Thyroid gland (tissue), 4 donors: ENCODE measurements at regions not wholly inside any gene's neighbourhood (a gene's known extent, or its start where the extent isn't known, plus 50 kb on each side); places are given as distances from the start of the nearest gene placed in this dataset. TPM values are rescaled to one million over a fixed set of nuclear protein-coding genes. Genes with fewer than 3 reads are reported as not detected.
"Not testable (repeated sequence)": the region's sequence is repeated elsewhere in the genome, so short reads cannot be mapped to it uniquely, and the experiment has no call there.

Source experiments
- DNase-seq, 2 donors: peaks; one replicate each; pipeline ENCODE4 v3.0.0-alpha.2; 2019
- H3K27ac ChIP-seq, 3 donors: fragments of 200-600 bp; sonication (generic); 1 replicate in 2 of 3; 2 replicates in 1 of 3; pipeline ENCODE4 v1.5.1; 2016 to 2019; ENCODE audit warnings: mild to moderate bottlenecking in 1 of 3, moderate library complexity in 1 of 3
- H3K27me3 ChIP-seq: fragments of 200-600 bp; sonication (generic); one replicate; pipeline ENCODE4 v1.5.1; 2019
- H3K36me3 ChIP-seq, 2 donors: fragments of 200-600 bp; sonication (generic); one replicate each; pipeline ENCODE4 v1.5.1; 2016 to 2019
- H3K4me1 ChIP-seq, 2 donors: fragments of 200-600 bp; sonication (generic); one replicate each; pipeline ENCODE4 v1.5.1; 2017 to 2019
- H3K4me3 ChIP-seq, 3 donors: fragments of 200-600 bp; sonication (generic); replicated peaks in 1 of 3; 1 replicate in 2 of 3; 2 replicates in 1 of 3; pipeline ENCODE4 v1.5.1; 2016; ENCODE audit warnings: mild to moderate bottlenecking in 1 of 3
- H3K9me3 ChIP-seq: fragments of 200-600 bp; sonication (generic); one replicate; pipeline ENCODE4 v1.5.1; 2017
- POLR2A ChIP-seq, 2 donors: fragments of 450-650 bp; IDR thresholded peaks; one replicate each; pipeline ENCODE4 v1.6.1; 2017; ENCODE audit warnings: antibody characterized with exemption in 2 of 2, mild to moderate bottlenecking in 2 of 2, moderate library complexity in 1 of 2
- WGBS, 2 donors: methylation state at CpG; one replicate each; pipeline ENCODE4 v1.1.5; 2017; 5-methylcytosine and 5-hydroxymethylcytosine counted together
- intact Hi-C: fragments of 100-400 bp; cut with DNase I; formaldehyde crosslinking; loops from one replicate; pipeline ENCODE4 v1.15.1; 2023
- microRNA-seq: library from miRNA; unstranded; fragments of <30 nt; microRNA quantifications from one replicate; pipeline ENCODE4, GENCODE V29; 2016
- small RNA-seq: library from RNA; depleted of rRNA; stranded (forward); fragments of <200 nt; gene quantifications from one replicate; pipeline ENCODE3, GENCODE V24; 2016
- TF ChIP-seq, protein P1 (sequence below), 6 experiments: fragments of 200-600 bp in 3 of 6; fragments of 450-650 bp in 3 of 6; sonication (generic) in 3 of 6; IDR thresholded peaks; one replicate each; pipeline ENCODE4 v1.5.1; 2016 to 2019; ENCODE audit warnings: antibody characterized with exemption in 6 of 6, mild to moderate bottlenecking in 2 of 6, inconsistent platforms in 1 of 6, moderate library complexity in 1 of 6

DNA sequence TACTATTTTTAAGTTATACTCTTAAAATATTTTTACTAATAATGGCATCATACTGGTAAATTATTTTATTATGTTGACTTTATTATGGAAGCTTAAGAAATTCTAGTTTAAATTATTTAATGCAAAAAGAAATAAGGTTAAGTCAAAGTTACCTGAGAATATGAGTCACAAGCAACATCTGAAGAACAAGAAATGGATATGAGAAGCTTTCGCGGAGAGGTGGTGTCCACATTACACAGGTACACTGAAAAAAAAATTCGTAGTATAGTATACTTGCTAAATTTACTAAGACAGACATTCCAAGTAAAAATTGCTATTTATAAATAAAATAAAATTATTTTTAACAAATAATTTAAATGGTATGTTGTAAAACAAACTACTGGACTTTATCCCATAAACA lies 143.8 kb downstream of the AVL9 start:
- no peak for DNase-seq
- intact Hi-C loops, result no loop called here
- WGBS, 2 donors, result 91 to 97% methylated on average over 3 of the region's 3 CpGs

DNA sequence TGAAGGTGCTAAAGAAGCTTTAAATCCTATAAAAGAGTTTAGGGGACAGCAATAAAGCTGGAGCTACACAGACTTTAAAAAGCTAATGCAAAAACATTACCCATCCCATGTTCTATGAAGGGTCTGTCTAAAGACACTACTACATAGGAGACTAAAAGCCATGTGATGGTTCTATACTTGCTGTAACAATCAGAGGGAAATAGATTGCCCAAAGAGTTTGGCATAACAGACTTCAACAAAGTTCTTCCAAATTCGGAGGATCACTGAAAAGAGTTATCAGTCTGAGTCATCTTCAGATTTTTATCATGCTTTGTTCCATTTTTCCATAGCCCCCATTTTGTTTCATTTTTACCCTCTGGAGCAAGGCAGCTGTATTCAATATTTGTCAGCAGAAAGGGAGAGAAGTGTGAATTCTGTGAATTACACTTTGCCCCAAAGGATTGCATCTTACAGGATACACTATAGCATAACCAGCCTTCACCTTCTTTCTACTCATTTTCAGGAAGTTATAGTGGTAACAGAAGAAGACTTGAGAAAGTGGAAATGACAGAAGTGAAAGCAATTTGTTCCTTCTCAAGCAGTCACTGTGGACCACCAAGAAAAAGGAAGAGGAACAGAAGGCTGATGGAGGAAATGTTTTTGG lies 143.3 kb downstream of the AVL9 start:
- DNase-seq, H3K36me3 ChIP-seq, H3K9me3 ChIP-seq, H3K4me3 ChIP-seq, H3K4me1 ChIP-seq, H3K27ac ChIP-seq, H3K27me3 ChIP-seq, intact Hi-C loops: not testable (repeated sequence)
- 82 to 88% methylated on average over 1 of the region's 1 CpG for WGBS, 2 donors

More for the DNA sequence above, 143.8 kb downstream of the AVL9 start:
- no peaks in the 10 kb centered on the region for H3K4me1 ChIP-seq
- TF ChIP-seq, protein P1, sequence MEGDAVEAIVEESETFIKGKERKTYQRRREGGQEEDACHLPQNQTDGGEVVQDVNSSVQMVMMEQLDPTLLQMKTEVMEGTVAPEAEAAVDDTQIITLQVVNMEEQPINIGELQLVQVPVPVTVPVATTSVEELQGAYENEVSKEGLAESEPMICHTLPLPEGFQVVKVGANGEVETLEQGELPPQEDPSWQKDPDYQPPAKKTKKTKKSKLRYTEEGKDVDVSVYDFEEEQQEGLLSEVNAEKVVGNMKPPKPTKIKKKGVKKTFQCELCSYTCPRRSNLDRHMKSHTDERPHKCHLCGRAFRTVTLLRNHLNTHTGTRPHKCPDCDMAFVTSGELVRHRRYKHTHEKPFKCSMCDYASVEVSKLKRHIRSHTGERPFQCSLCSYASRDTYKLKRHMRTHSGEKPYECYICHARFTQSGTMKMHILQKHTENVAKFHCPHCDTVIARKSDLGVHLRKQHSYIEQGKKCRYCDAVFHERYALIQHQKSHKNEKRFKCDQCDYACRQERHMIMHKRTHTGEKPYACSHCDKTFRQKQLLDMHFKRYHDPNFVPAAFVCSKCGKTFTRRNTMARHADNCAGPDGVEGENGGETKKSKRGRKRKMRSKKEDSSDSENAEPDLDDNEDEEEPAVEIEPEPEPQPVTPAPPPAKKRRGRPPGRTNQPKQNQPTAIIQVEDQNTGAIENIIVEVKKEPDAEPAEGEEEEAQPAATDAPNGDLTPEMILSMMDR (IDR thresholded peaks at IDR 0.05), result no peak
- TF ChIP-seq POLR2A (IDR thresholded peaks at IDR 0.05), result no peak
- no peaks in the 10 kb centered on the region for H3K36me3 ChIP-seq
- no peak overlapping the region for H3K27ac ChIP-seq
- H3K27me3 ChIP-seq, result no peaks in the 10 kb centered on the region
- H3K4me3 ChIP-seq, result no peak overlapping the region
- H3K9me3 ChIP-seq, result no peaks in the 10 kb centered on the region

Small RNA genes lying in the stretch of these regions (microRNA-seq; reads per million reads assigned to microRNA genes)
- not detected for gene MIR550A2
- not detected for gene MIR550B2

Small RNA genes lying in the stretch of these regions (small RNA-seq; reads per million reads assigned to genes)
- gene AC018645.1 (not detected), gene MIR550A2 (not detected), gene RF00322 (not detected)
